ENCODE measurements at regions not wholly inside any gene's neighbourhood (a gene's known extent, or its start where the extent isn't known, plus 50 kb on each side); places are given as distances from the start of the nearest gene placed in this dataset.

DNA sequence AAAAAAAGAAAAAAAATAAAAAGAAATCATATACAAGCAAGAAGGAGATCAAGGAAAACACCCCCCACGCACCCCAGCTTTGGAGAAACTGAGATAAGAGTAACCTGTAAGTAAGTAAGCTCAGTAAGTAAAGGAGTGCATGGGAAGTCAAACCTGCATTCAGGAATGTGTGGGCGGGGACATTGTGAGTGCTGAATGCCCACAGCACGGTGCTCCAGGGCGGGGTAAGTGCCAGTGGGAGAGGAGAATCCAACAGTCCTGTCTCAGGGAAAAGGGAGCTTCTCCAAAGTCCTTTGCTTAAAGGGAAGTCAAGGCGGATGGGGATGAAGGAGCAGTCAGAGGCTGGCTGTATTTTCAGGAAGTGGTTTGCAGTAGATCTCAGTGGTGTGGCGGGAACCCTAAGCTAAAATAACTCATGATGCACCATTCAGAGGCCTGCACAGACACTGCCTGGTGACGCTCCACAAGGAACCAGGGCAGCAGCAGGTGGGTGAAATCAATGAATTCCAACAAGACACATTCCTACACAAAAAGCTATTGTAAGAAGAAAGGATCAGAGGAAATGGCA is 368.0 kb downstream of the QKI start:
- DNase-seq (no peak), ATAC-seq (no peak)
- H3K27ac Mint-ChIP-seq: no peak overlapping the region
- H3K4me1 Mint-ChIP-seq: peaks cover 7% of the 10 kb centered on the region
- peaks cover 21% of the 10 kb centered on the region for H3K27me3 Mint-ChIP-seq
- peaks cover 0 to 6% of the 10 kb centered on the region in 2 donors for H3K9me3 Mint-ChIP-seq
- H3K4me3 Mint-ChIP-seq: no peak overlapping the region

DNA sequence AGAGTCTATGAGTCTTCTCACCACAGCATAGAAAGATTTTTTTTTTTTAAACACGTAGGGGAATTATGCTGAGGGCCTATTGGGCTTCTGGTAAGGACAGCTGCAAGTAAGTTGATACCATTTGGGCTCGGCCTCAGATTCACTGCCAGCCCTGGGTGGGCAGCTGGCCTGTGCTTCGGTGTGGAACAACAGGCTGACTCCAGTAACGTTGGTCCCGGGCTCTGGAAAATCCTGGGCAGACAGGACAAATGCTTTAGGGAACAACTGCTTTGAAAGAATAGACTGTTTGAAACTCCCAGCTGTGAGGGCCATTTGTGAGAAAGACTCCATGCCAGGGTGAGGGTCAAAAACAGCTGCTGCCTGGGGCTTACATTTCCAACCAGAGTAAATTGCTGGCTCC is 366.5 kb downstream of the QKI start:
- Mint-ChIP-seq H3K4me1 (peaks cover 7% of the 10 kb centered on the region), H3K27ac (no peak overlapping the region), H3K4me3 (no peak overlapping the region), H3K27me3 (peaks cover 21% of the 10 kb centered on the region), H3K9me3 (peaks cover 0 to 6% of the 10 kb centered on the region in 2 donors)
- DNase-seq (no peak), ATAC-seq (no peak)

DNA sequence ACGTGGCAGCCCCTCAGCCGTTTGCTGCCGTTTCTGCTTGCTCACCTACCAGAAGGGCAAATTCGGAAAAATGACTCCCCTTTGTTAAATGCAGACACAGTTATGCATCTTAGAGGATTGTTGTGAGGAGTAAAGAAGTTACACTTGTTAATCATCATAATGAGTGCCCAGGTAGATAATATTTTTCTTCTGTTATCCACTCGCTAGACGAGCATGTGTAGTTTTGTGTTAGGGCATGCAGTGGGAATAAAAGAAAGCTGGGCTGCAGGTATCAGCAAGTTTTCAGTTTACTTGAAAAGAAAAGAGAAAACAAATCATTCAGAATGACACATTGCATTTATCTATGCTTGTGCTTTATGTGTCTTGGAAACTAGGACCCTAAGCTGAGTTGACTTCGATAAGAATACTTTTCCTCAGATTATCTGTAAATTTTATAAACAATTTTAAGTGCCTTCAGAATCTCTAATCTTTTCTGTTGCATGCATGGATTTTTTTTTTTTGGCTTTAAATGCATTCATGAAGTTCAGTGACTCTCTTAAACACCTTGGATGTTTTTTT is 365.3 kb downstream of the QKI start:
- DNase-seq: no peak
- Mint-ChIP-seq H3K27me3 (peaks cover 21% of the 10 kb centered on the region), H3K4me1 (peaks cover 7% of the 10 kb centered on the region), H3K4me3 (no peak overlapping the region), H3K27ac (no peak overlapping the region), H3K9me3 (peaks cover 0 to 6% of the 10 kb centered on the region in 2 donors)
- no peak for ATAC-seq

DNA sequence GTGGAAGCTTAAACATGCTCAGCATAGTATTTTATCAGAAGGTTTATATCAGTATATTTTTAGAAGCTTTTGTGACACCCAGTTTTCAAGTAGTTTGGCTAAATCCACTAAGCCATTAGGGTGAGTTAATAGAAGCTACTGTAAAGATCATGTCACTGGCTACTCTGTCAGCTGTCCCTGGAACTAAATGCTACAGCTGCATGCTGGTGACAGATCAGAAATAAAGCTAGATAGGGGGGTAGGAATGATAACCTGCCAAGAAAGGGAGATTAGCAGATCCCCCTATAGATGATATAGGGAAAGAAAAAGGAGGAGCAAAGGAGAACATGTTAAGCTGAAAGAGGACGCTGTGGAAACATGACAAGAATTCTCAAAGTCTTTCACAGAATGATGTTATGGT is 363.2 kb downstream of the QKI start:
- H3K9me3 Mint-ChIP-seq: peaks cover 0 to 2% of the 10 kb centered on the region in 2 donors
- H3K4me3 Mint-ChIP-seq: no peak overlapping the region
- DNase-seq (no peak), ATAC-seq (no peak)
- peaks cover 17% of the 10 kb centered on the region for H3K27me3 Mint-ChIP-seq
- peaks cover 5% of the 10 kb centered on the region for H3K4me1 Mint-ChIP-seq
- H3K27ac Mint-ChIP-seq: no peak overlapping the region

DNA sequence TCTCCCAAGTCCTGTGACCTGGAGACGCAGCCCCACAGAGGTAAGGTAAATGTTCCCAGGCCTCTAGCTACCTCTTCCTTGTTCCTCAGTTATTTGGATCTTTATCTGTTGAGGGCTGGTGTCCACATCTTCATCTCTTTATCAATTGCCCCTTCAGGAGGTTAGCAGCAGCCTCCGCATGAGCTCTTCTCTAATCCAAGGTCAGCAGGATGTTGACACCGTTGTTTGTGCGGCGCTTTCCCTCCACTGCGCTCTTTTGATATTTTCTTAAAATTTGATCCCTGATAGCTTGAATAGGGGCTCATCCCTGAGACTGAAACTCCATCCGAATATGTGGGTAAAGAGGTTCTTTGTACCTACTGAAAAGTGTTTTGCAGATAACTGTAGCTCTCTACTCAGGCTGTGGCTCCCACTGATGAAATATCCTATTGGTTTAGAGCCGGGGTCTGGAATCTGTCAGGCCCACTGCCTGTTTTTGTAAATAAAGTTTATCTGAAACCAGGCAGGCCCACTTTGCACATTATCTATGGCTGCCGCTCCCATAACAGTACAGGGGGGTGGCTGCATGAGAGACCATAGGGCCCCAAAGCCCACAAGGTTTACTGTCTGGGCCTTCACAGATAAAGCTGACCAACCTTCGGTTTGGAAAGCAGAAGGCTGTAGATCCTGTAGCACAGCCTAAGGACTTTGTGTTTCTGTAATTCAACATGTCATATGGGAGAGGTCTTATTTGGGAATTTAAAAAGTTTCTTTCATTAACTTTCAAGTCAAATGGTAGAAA is 362.6 kb downstream of the QKI start:
- Mint-ChIP-seq H3K4me3 (no peak overlapping the region), H3K27me3 (peaks cover 11% of the 10 kb centered on the region), H3K27ac (no peak overlapping the region), H3K4me1 (no peaks in the 10 kb centered on the region), H3K9me3 (no peaks in the 10 kb centered on the region)
- DNase-seq: no peak
- no peak for ATAC-seq

DNA sequence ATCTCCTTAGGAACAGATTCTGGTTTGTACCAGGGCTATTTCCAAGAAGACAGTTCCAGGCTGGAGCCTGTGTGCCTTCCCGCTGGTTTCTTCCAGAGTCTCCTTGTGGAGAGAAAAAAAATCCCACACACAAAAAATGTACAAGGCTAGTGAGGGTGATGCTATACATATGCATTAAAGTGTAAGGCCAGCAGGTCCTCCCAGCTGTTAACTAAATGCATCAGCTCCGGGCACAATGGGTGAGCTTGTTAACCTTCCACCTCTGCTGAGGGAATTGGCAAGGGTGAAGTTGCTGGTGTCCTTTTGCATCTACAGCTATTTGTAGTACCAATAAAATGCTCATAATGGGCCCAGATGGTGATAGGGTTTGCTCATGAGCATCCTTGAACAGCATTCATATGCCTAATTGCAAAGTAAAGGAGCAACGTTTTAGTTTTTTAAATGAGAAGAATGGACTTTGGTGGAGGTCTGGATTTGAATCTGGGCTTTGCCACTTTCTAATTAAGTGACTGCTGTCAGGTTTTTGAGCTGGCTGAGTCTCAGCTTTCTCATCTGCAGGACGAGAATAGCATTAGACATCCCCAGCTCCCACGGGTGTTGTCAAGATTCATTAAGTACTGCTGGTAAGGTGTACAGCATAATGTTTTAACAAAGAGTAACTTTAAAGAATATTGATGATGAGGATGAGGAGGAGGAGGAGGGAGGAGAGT is 361.8 kb downstream of the QKI start:
- Mint-ChIP-seq H3K27ac (no peak overlapping the region), H3K9me3 (no peaks in the 10 kb centered on the region), H3K27me3 (peaks cover 8% of the 10 kb centered on the region), H3K4me1 (no peaks in the 10 kb centered on the region), H3K4me3 (no peak overlapping the region)
- no peak for DNase-seq
- no peak for ATAC-seq

DNA sequence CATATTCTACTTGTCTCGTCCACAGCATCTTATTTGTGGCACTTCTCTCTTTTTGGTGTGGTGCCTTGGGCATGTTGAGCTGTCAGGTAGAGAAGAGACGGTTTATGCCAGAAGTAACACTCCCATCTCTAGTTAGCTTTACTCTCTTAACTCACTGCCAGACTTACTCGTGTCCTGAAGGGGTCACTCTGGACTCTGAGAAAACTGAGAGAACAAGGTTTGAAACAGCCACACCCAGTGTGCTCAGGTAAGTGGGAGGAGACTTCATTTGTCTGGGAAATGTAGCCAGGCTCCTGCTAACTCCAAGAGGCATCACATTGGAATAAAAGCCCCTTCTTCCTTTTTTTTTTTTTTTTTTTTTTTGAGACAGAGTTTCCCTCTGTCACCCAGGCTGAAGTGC is 360.8 kb downstream of the QKI start:
- Mint-ChIP-seq H3K4me3 (no peak overlapping the region), H3K4me1 (no peaks in the 10 kb centered on the region), H3K27me3 (peaks cover 8% of the 10 kb centered on the region), H3K9me3 (no peaks in the 10 kb centered on the region), H3K27ac (no peak overlapping the region)
- ATAC-seq (no peak), DNase-seq (no peak)

DNA sequence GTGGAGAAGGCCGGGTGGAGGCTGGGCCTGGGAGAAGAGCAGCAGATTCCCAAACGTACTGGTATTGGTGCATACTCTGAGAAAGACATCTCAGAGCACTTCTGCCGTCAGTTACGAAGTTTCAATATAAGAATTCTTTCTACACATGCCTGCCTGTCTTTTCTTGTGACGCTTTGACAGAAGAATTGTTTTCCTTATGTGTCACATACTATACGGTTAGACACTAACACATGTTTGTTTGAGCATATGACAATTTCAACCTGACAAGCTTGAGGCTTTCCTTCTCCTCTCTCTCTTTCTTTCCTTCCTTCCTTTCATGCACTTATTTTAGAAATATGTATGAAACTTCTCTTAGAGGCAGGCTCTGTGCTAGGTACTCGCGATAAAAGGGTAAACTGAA is 360.0 kb downstream of the QKI start:
- peaks cover 8% of the 10 kb centered on the region for H3K27me3 Mint-ChIP-seq
- H3K9me3 Mint-ChIP-seq: no peaks in the 10 kb centered on the region
- no peak for DNase-seq
- H3K4me1 Mint-ChIP-seq: no peaks in the 10 kb centered on the region
- H3K4me3 Mint-ChIP-seq: no peak overlapping the region
- ATAC-seq: no peak
- no peak overlapping the region for H3K27ac Mint-ChIP-seq

DNA sequence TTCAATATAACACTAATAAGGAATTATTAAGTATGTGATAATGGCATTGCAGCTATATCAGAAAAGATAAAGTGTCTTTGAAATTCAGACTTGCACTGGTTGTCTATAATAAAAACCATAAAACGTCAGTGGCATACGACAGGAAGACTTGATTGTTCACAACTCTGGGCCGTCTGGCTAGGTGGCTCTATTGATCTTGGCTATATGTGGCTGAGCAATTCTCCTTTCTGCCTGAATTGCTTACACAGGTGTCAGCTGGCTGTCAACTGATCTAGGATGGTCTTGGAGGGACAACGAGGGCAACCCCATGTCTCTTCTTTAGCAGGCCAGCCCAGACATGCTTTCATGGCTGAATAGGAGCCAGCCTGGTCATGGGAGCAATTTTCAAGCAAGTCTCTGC is 359.1 kb downstream of the QKI start:
- Mint-ChIP-seq H3K9me3 (peaks cover 0 to 4% of the 10 kb centered on the region in 2 donors), H3K27me3 (peaks cover 15% of the 10 kb centered on the region), H3K4me1 (no peaks in the 10 kb centered on the region), H3K27ac (no peak overlapping the region), H3K4me3 (no peak overlapping the region)
- no peak for ATAC-seq
- no peak for DNase-seq

DNA sequence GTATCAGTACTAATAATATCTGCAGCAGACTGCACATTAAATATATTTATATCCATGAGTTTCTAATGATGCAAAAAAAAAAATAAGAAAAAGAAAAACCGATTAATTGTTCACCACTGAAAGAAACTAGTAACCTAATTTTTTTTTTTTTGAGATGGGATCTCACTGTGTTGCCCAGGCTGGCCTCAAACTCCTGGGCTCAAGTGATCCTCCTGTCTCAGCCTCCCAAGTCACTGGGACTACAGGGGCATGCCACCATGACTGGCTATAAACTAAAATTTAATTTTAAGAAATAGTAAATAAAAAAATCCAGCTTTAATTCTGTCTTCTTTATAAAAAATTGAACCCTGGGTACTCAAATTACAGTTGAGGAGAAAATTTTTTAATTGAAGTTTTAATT is 358.2 kb downstream of the QKI start:
- DNase-seq: no peak
- ATAC-seq: no peak
- peaks cover 18% of the 10 kb centered on the region for H3K27me3 Mint-ChIP-seq
- H3K27ac Mint-ChIP-seq: no peak overlapping the region
- H3K9me3 Mint-ChIP-seq: peaks cover 0 to 7% of the 10 kb centered on the region in 2 donors
- no peak overlapping the region for H3K4me3 Mint-ChIP-seq
- no peaks in the 10 kb centered on the region for H3K4me1 Mint-ChIP-seq

DNA sequence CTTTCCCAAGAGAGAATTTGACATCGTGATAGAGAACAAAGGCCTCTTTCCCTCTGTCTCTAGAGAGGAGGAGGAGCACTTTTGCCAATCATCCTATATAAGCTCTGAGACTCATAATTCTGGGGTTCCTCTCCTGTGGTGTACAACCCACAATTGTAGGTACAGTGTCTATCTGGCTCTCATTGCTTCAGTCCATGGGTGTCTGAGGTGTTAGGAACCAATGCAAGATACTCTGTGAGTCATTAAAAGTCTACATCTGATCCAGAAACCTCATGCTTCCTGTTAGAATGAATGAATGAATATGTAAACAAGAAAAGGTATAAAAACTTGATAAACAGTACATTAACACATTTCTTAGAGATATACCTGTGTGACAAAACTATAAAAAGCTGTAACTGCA is 356.7 kb downstream of the QKI start:
- no peak overlapping the region for H3K4me3 Mint-ChIP-seq
- peaks cover 23% of the 10 kb centered on the region for H3K27me3 Mint-ChIP-seq
- H3K4me1 Mint-ChIP-seq: no peaks in the 10 kb centered on the region
- peaks cover 0 to 7% of the 10 kb centered on the region in 2 donors for H3K9me3 Mint-ChIP-seq
- DNase-seq (no peak), ATAC-seq (no peak)
- no peak overlapping the region for H3K27ac Mint-ChIP-seq

DNA sequence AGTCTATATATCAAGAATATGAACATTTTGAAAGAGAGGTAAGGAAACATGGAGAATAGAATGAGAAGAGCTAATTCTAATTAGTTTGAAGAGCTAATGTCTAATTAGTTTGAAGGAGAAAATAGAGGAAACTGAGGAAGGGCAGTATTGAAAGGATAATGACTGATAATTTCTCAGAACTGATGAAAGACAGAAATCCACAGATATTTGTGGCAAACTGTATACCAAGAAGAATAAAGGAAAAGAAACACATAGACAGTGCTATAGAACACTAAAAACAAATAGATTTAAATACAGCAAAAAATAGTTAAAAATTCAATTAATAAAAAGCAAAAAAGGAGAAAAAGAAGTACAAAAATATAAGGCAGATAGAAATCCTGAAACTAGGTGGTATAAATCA is 354.4 kb downstream of the QKI start:
- peaks cover 32% of the 10 kb centered on the region for H3K27me3 Mint-ChIP-seq
- ATAC-seq (no peak), DNase-seq (no peak)
- H3K9me3 Mint-ChIP-seq: peaks cover 0 to 7% of the 10 kb centered on the region in 2 donors
- H3K27ac Mint-ChIP-seq: no peak overlapping the region
- H3K4me3 Mint-ChIP-seq: no peak overlapping the region
- H3K4me1 Mint-ChIP-seq: no peaks in the 10 kb centered on the region

DNA sequence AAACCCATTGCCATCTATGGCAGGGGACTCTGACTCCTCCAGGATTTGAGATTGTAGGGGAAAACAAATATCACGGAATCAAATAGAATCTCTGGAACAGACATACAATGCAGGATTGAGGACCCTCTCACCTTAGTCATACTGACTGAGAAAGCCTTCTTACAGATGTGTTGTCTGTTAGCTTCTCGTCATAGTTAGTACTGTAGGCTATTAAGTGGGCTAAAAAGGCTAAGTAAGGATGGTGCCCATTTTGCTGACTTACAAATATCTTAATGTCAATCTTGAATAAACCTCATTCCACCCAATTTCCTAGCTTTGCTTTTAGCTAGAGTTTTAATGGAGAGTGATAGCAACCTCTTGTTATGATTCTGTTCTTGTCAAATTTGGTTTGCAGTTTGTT is 352.4 kb downstream of the QKI start:
- no peak for ATAC-seq

DNA sequence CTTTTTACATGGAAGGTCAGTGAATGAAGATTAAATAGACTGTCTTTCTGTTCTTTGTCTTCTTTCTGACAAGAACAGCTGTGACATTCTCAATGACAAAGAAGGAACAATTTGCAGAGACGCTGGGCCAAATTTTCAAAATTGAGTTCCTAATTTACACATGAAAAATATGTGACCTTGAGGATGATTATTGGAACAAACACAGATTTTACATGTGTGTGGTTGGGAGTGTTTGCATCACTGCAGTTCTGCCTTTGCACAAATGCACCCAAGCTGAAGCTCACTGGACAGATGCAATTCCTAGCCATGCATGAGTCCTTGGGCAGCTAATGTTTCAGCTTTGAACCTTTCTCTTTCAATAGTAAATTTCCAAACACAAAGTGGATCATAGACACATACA is 350.8 kb downstream of the QKI start:
- DNase-seq: no peak
- H3K4me3 Mint-ChIP-seq: no peak overlapping the region
- peaks cover 53% of the 10 kb centered on the region for H3K27me3 Mint-ChIP-seq

More for the DNA sequence above, 352.4 kb downstream of the QKI start:
- H3K9me3 Mint-ChIP-seq: peaks cover 0 to 7% of the 10 kb centered on the region in 2 donors
- H3K4me1 Mint-ChIP-seq: no peaks in the 10 kb centered on the region
- H3K27me3 Mint-ChIP-seq: peaks cover 42% of the 10 kb centered on the region
- no peak for DNase-seq
- no peak overlapping the region for H3K4me3 Mint-ChIP-seq
- H3K27ac Mint-ChIP-seq: no peak overlapping the region

DNA sequence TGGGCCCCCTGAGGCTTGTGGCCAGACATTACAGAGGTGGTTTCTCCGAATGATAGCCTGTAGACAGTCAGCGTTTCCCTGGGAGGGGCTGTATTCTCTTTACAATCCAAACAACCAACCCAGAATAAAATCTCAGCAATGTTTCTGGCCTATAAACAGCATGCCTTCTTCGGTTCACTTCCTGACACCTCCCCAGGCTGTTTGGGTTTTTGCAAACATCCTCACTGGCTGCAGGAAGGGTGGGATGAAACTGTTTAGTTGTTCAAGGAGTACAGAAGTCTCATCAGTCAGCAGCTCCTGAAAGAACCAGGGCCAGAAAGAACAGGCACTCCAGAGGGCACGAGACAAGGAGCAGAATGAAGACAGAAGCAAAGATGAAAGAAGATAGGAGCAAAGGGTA is 350.0 kb downstream of the QKI start:
- Mint-ChIP-seq H3K4me1 (no peaks in the 10 kb centered on the region), H3K27ac (peak overlapping the region in 1 of 2 donors; percentile 46), H3K9me3 (peaks cover 0 to 7% of the 10 kb centered on the region in 2 donors), H3K27me3 (peaks cover 58% of the 10 kb centered on the region), H3K4me3 (no peak overlapping the region)
- ATAC-seq (no peak), DNase-seq (no peak)

More for the DNA sequence above, 350.8 kb downstream of the QKI start:
- ATAC-seq: no peak
- H3K9me3 Mint-ChIP-seq: peaks cover 0 to 7% of the 10 kb centered on the region in 2 donors
- H3K27ac Mint-ChIP-seq: no peak overlapping the region
- H3K4me1 Mint-ChIP-seq: no peaks in the 10 kb centered on the region

DNA sequence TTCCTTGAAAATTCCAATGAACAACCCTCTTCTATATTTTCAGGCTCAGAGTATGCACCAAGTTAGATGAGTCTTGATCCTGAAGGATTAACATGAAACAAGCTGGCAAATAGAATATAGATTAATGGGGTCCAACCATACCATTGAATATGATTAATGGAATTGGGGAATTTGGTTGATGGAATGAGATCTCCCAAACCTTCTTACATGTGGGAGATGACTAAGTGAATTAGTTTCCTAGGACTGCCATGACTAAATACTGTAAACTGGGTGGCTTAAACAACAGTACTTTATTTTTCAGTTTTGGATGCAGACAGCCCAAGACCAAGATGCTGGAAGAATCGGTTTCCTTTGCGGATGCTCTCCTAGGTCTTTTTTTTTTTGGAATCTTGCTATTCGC is 347.0 kb downstream of the QKI start:
- ATAC-seq (no peak), DNase-seq (no peak)
- peaks cover 61% of the 10 kb centered on the region for H3K27me3 Mint-ChIP-seq
- H3K4me3 Mint-ChIP-seq: no peak overlapping the region
- no peaks in the 10 kb centered on the region for H3K4me1 Mint-ChIP-seq
- H3K27ac Mint-ChIP-seq: no peak overlapping the region
- H3K9me3 Mint-ChIP-seq: no peaks in the 10 kb centered on the region

Data from stimulated activated naive CD8-positive, alpha-beta T cell treated with anti-CD3 and anti-CD28 coated beads, Interleukin-15, amount 100 ng/mL, for 72 hours (primary cell).